Activated T-cell treated with anti-CD3 and anti-CD28 coated beads, Interleukin-2, amount 50 U/mL, for 1 hour (primary cell): ENCODE measurements at regions not wholly inside any gene's neighbourhood (a gene's known extent, or its start where the extent isn't known, plus 50 kb on each side); places are given as distances from the start of the nearest gene placed in this dataset.
"Not testable (repeated sequence)": the region's sequence is repeated elsewhere in the genome, so short reads cannot be mapped to it uniquely, and the experiment has no call there.

Experiments used
- DNase-seq: peaks from one replicate; pipeline ENCODE4 v3.0.0-alpha.2; 2020

- DNase-seq = no peak
Observed at GRCh38 chr10:44171765-44172164, 213.1 kb downstream of the CXCL12 start.

- DNase-seq = no peak
Observed at GRCh38 chr10:44168478-44168877, 216.4 kb downstream of the CXCL12 start.

- DNase-seq = no peak
Observed at GRCh38 chr10:44167752-44168151, 217.1 kb downstream of the CXCL12 start.

- DNase-seq = no peak
Observed at GRCh38 chr10:44166441-44166840, 218.5 kb downstream of the CXCL12 start.

- DNase-seq = no peak
Observed at GRCh38 chr10:44164251-44164956, 220.5 kb downstream of the CXCL12 start.

- DNase-seq = no peak
Observed at GRCh38 chr10:44161184-44161583, 223.7 kb downstream of the CXCL12 start.

- no peak for DNase-seq
Observed at GRCh38 chr10:44157574-44157973, 227.3 kb downstream of the CXCL12 start.

- DNase-seq = no peak
Observed at GRCh38 chr10:44154956-44155355, 229.9 kb downstream of the CXCL12 start.

- no peak for DNase-seq
Observed at GRCh38 chr10:44153918-44154670, 230.8 kb downstream of the CXCL12 start.

- DNase-seq = no peak
Observed at GRCh38 chr10:44143556-44143955, 241.3 kb downstream of the CXCL12 start.

GRCh38 chr10:44132361-44133289 is 252.3 kb downstream of the CXCL12 start:
- no peak for DNase-seq

- DNase-seq = no peak
Observed at GRCh38 chr10:44126291-44126717, 258.6 kb downstream of the CXCL12 start.

GRCh38 chr10:44125879-44126278 is 259.0 kb downstream of the CXCL12 start:
- DNase-seq = no peak

- no peak for DNase-seq
Observed at GRCh38 chr10:44118500-44118899, 266.4 kb downstream of the CXCL12 start.

GRCh38 chr10:44116474-44116873 is 268.4 kb downstream of the CXCL12 start:
- DNase-seq = no peak

- no peak for DNase-seq
Observed at GRCh38 chr10:44115516-44115915, 269.4 kb downstream of the CXCL12 start.

GRCh38 chr10:44114441-44114840 is 270.5 kb downstream of the CXCL12 start:
- no peak for DNase-seq

GRCh38 chr10:44112280-44112679 is 272.6 kb downstream of the CXCL12 start:
- DNase-seq = not testable (repeated sequence)

- no peak for DNase-seq
Observed at GRCh38 chr10:44105696-44106095, 279.2 kb downstream of the CXCL12 start.

GRCh38 chr10:44102726-44103255 is 282.1 kb downstream of the CXCL12 start:
- DNase-seq = no peak

- DNase-seq = no peak
Observed at GRCh38 chr10:44101082-44101481, 283.8 kb downstream of the CXCL12 start.

- no peak for DNase-seq
Observed at GRCh38 chr10:44099511-44099910, 285.4 kb downstream of the CXCL12 start.

- DNase-seq = not testable (repeated sequence)
Observed at GRCh38 chr10:44096217-44096616, 288.7 kb downstream of the CXCL12 start.
